Suprapubic skin (tissue), 4 donors: ENCODE measurements at regions not wholly inside any gene's neighbourhood (a gene's known extent, or its start where the extent isn't known, plus 50 kb on each side); places are given as distances from the start of the nearest gene placed in this dataset.

Experiments
- EP300 ChIP-seq: sonication (generic); formaldehyde crosslinking; IDR thresholded peaks from one replicate; pipeline ENCODE4 v1.6.1; 2017; ENCODE audit warnings: antibody characterized with exemption
- POLR2A ChIP-seq, 2 donors: fragments of 450-650 bp; IDR thresholded peaks; one replicate each; pipeline ENCODE4 v1.6.1; 2017; ENCODE audit warnings: antibody characterized with exemption in 2 of 2, mild to moderate bottlenecking in 2 of 2, moderate library complexity in 2 of 2
- POLR2AphosphoS5 ChIP-seq, 3 donors: sonication (generic); formaldehyde crosslinking; IDR thresholded peaks; one replicate each; pipeline ENCODE4 v1.6.1; 2017; ENCODE audit warnings: antibody characterized with exemption in 3 of 3
- TF ChIP-seq, protein P1 (sequence below), 2 donors: fragments of 200-600 bp in 1 of 2; fragments of 450-650 bp in 1 of 2; sonication (generic) in 1 of 2; IDR thresholded peaks; one replicate each; pipeline ENCODE4 v1.5.1; 2016 to 2019; ENCODE audit warnings: antibody characterized with exemption in 2 of 2, mild to moderate bottlenecking in 1 of 2, moderate library complexity in 1 of 2

DNA sequence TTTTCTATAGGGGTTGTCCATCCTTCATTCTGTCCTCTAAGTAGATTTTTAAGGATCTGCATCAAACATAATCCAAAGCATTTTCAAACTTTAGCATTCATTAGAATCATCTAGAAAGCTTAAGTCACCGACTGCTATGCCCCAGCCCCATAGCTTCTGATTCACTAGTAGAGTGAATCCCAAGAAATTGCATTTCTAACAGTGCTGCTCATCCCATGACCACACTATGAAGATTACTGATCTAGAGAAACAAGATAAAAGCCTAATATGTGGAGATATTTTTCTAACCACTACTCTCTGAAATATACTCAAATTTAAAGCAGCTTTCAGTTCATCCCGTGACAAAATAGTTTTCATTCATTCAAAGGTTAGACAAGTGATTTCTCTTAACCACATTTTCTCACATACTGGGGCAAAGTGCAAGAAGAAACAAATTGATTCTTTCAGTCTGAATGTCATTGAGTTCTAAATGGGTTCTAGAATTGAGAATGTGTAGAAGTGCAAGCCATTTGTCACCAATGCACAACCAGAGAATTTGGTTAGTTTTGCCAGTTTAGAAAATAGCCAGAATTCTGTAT lies 286.9 kb upstream of the CD180 start:
- TF ChIP-seq, protein P1, sequence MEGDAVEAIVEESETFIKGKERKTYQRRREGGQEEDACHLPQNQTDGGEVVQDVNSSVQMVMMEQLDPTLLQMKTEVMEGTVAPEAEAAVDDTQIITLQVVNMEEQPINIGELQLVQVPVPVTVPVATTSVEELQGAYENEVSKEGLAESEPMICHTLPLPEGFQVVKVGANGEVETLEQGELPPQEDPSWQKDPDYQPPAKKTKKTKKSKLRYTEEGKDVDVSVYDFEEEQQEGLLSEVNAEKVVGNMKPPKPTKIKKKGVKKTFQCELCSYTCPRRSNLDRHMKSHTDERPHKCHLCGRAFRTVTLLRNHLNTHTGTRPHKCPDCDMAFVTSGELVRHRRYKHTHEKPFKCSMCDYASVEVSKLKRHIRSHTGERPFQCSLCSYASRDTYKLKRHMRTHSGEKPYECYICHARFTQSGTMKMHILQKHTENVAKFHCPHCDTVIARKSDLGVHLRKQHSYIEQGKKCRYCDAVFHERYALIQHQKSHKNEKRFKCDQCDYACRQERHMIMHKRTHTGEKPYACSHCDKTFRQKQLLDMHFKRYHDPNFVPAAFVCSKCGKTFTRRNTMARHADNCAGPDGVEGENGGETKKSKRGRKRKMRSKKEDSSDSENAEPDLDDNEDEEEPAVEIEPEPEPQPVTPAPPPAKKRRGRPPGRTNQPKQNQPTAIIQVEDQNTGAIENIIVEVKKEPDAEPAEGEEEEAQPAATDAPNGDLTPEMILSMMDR (IDR thresholded peaks at IDR 0.05): no peak
- no peak for TF ChIP-seq POLR2A (IDR thresholded peaks at IDR 0.05)
- TF ChIP-seq POLR2AphosphoS5 (IDR thresholded peaks at IDR 0.05): no peak
- no peak for TF ChIP-seq EP300
